HEK293 (cell line): ENCODE measurements at regions not wholly inside any gene's neighbourhood (a gene's known extent, or its start where the extent isn't known, plus 50 kb on each side); places are given as distances from the start of the nearest gene placed in this dataset.

ENCODE experiments used
- CTCF ChIA-PET: fragments of 350-600 bp; formaldehyde crosslinking; extraction: SDS; loops from one replicate; lab custom pipeline; 2021; ENCODE audit warnings: antibody characterized with exemption; lab: Yijun Ruan, JAX
- POLR2A ChIA-PET: fragments of 300-600 bp; formaldehyde crosslinking; extraction: SDS; loops from one replicate; lab custom pipeline; 2020; ENCODE audit warnings: antibody characterized with exemption, inconsistent platforms; lab: Yijun Ruan, JAX
- H3K27ac ChIP-seq: fragments of 200-500 bp; sonication (Bioruptor generic); 2 replicates; pipeline ENCODE4 v1.5.1; 2014; ENCODE audit warnings: low read depth, low read length, control low read depth, inconsistent platforms; ENCODE audit errors: extremely low read depth
- H3K36me3 ChIP-seq, 2 experiments: fragments of 200-500 bp in 1 of 2; sonication (Bioruptor generic) in 1 of 2; 1 replicate in 1 of 2; 2 replicates in 1 of 2; pipeline ENCODE4 v1.5.1; 2014 to 2017; ENCODE audit warnings: inconsistent platforms in 2 of 2, low read length in 2 of 2; ENCODE audit not compliant: control insufficient read depth in 2 of 2, insufficient read depth in 1 of 2
- H3K4me1 ChIP-seq: fragments of 200-500 bp; sonication (Bioruptor generic); 2 replicates; pipeline ENCODE4 v1.5.1; 2014; ENCODE audit warnings: mild to moderate bottlenecking, low read length, inconsistent platforms; ENCODE audit not compliant: control insufficient read depth, insufficient read depth
- H3K4me3 ChIP-seq: 2 replicates; pipeline ENCODE4 v1.5.1; 2011; ENCODE audit warnings: low read depth, mild to moderate bottlenecking, control low read depth, low read length, moderate library complexity
- H3K9me3 ChIP-seq: fragments of 200-500 bp; sonication (Bioruptor generic); 2 replicates; pipeline ENCODE4 v1.5.1; 2014; ENCODE audit warnings: low read depth, low read length, inconsistent platforms; ENCODE audit not compliant: control insufficient read depth, insufficient read depth
- BCL11A ChIP-seq: fragments of 450-650 bp; formaldehyde crosslinking; IDR thresholded peaks from 2 replicates; pipeline ENCODE4 v1.5.1; 2016; ENCODE audit warnings: low read depth, missing biosample characterization, missing genetic modification characterization
- GLI2 ChIP-seq: fragments of 450-650 bp; formaldehyde crosslinking; IDR thresholded peaks from 2 replicates; pipeline ENCODE4; 2017; ENCODE audit warnings: missing biosample characterization, missing genetic modification characterization, low read depth, borderline replicate concordance
- KLF17 ChIP-seq: fragments of 450-650 bp; formaldehyde crosslinking; IDR thresholded peaks from 2 replicates; pipeline ENCODE4 v1.5.1; 2016; ENCODE audit warnings: missing biosample characterization, missing genetic modification characterization
- MYNN ChIP-seq: fragments of 450-650 bp; formaldehyde crosslinking; IDR thresholded peaks from 2 replicates; pipeline ENCODE4 v1.5.1; 2016; ENCODE audit warnings: missing biosample characterization, missing genetic modification characterization, borderline replicate concordance
- SETDB1 ChIP-seq: IDR thresholded peaks from one replicate; pipeline ENCODE4 v1.6.1; 2017; ENCODE audit warnings: mild to moderate bottlenecking, low read length, moderate library complexity, mixed read lengths; ENCODE audit not compliant: insufficient read length
- ZBTB21 ChIP-seq: fragments of 450-650 bp; formaldehyde crosslinking; IDR thresholded peaks from 2 replicates; pipeline ENCODE4 v1.5.1; 2017; ENCODE audit warnings: missing biosample characterization, missing genetic modification characterization
- ZNF10 ChIP-seq: fragments of 450-650 bp; formaldehyde crosslinking; IDR thresholded peaks from 2 replicates; pipeline ENCODE4 v1.5.1; 2017; ENCODE audit warnings: missing biosample characterization, missing genetic modification characterization
- ZNF155 ChIP-seq: fragments of 450-650 bp; formaldehyde crosslinking; IDR thresholded peaks from 2 replicates; pipeline ENCODE4 v1.5.1; 2016; ENCODE audit warnings: missing biosample characterization, missing genetic modification characterization
- ZNF274 ChIP-seq, 2 experiments: fragments of 200-500 bp in 1 of 2; fragments of 450-650 bp in 1 of 2; sonication (Bioruptor generic) in 1 of 2; formaldehyde crosslinking in 1 of 2; IDR thresholded peaks; 2 replicates each; pipeline versions ENCODE4 v1.5.1 to v1.6.1; 2014 to 2016; ENCODE audit warnings: borderline replicate concordance in 1 of 2, inconsistent platforms in 1 of 2, low read length in 1 of 2, missing biosample characterization in 1 of 2, missing genetic modification characterization in 1 of 2
- ZNF37A ChIP-seq: fragments of 450-650 bp; IDR thresholded peaks from 2 replicates; pipeline ENCODE4 v1.5.1; 2018; ENCODE audit warnings: missing biosample characterization, missing genetic modification characterization
- ZNF404 ChIP-seq: fragments of 450-650 bp; formaldehyde crosslinking; IDR thresholded peaks from 2 replicates; pipeline ENCODE4 v1.5.1; 2017; ENCODE audit warnings: missing biosample characterization, missing genetic modification characterization
- ZNF416 ChIP-seq: fragments of 450-650 bp; formaldehyde crosslinking; IDR thresholded peaks from 2 replicates; pipeline ENCODE4 v1.5.1; 2016; ENCODE audit warnings: missing biosample characterization, missing genetic modification characterization
- ZNF423 ChIP-seq: fragments of 450-650 bp; formaldehyde crosslinking; IDR thresholded peaks from 2 replicates; pipeline ENCODE4 v1.5.1; 2016; ENCODE audit warnings: missing biosample characterization, missing genetic modification characterization
- ZNF473 ChIP-seq: fragments of 450-650 bp; formaldehyde crosslinking; IDR thresholded peaks from 2 replicates; pipeline ENCODE4 v1.5.1; 2017; ENCODE audit warnings: missing biosample characterization, missing genetic modification characterization
- ZNF529 ChIP-seq: fragments of 450-650 bp; formaldehyde crosslinking; IDR thresholded peaks from 2 replicates; pipeline ENCODE4 v1.5.1; 2017; ENCODE audit warnings: missing genetic modification characterization, missing biosample characterization; ENCODE audit not compliant: insufficient replicate concordance
- ZNF560 ChIP-seq: fragments of 450-650 bp; formaldehyde crosslinking; IDR thresholded peaks from 2 replicates; pipeline ENCODE4 v1.5.1; 2017; ENCODE audit warnings: missing biosample characterization, missing genetic modification characterization, borderline replicate concordance
- ZNF561 ChIP-seq: fragments of 450-650 bp; IDR thresholded peaks from 2 replicates; pipeline ENCODE4 v1.5.1; 2018; ENCODE audit warnings: missing biosample characterization, missing genetic modification characterization, borderline replicate concordance
- ZNF571 ChIP-seq: fragments of 450-650 bp; formaldehyde crosslinking; IDR thresholded peaks from 2 replicates; pipeline ENCODE4 v1.5.0; 2017; ENCODE audit warnings: missing biosample characterization, missing genetic modification characterization
- ZNF610 ChIP-seq: fragments of 450-650 bp; formaldehyde crosslinking; IDR thresholded peaks from 2 replicates; pipeline ENCODE4 v1.5.1; 2016; ENCODE audit warnings: missing biosample characterization, missing genetic modification characterization, borderline replicate concordance
- ZNF639 ChIP-seq: fragments of 450-650 bp; formaldehyde crosslinking; IDR thresholded peaks from 2 replicates; pipeline ENCODE4 v1.5.1; 2016; ENCODE audit warnings: missing biosample characterization, missing genetic modification characterization
- ZNF654 ChIP-seq: fragments of 450-650 bp; formaldehyde crosslinking; IDR thresholded peaks from 2 replicates; pipeline ENCODE4 v1.5.1; 2016; ENCODE audit warnings: low read depth, missing biosample characterization, missing genetic modification characterization
- ZNF776 ChIP-seq: fragments of 450-650 bp; formaldehyde crosslinking; IDR thresholded peaks from 2 replicates; pipeline ENCODE4 v1.5.0; 2017; ENCODE audit warnings: missing biosample characterization, missing genetic modification characterization, borderline replicate concordance
- ZNF785 ChIP-seq: fragments of 450-650 bp; formaldehyde crosslinking; IDR thresholded peaks from 2 replicates; pipeline ENCODE4 v1.5.1; 2016; ENCODE audit warnings: missing biosample characterization, missing genetic modification characterization
- ZNF791 ChIP-seq: fragments of 450-650 bp; formaldehyde crosslinking; IDR thresholded peaks from 2 replicates; pipeline ENCODE4 v1.5.1; 2016; ENCODE audit warnings: missing biosample characterization, missing genetic modification characterization
- ZNF830 ChIP-seq: fragments of 450-650 bp; IDR thresholded peaks from 2 replicates; pipeline ENCODE4 v1.5.0; 2018; ENCODE audit warnings: missing biosample characterization, missing genetic modification characterization, low read depth, mild to moderate bottlenecking, moderate library complexity
- ZSCAN4 ChIP-seq: fragments of 450-650 bp; formaldehyde crosslinking; IDR thresholded peaks from 2 replicates; pipeline ENCODE4 v1.5.1; 2017; ENCODE audit warnings: missing biosample characterization, missing genetic modification characterization

GRCh38 chr4:17033768-17034181, 135.3 kb upstream of the LDB2 start:
- TF ChIP-seq ZNF529 (tag by site-specific recombination) (no peak), SETDB1 (no peak), ZNF404 (tag by site-specific recombination) (no peak), ZNF423 (tag by site-specific recombination) (no peak), ZNF473 (tag by site-specific recombination) (no peak), ZNF776 (tag by site-specific recombination) (no peak), ZNF639 (tag by site-specific recombination) (no peak), ZNF785 (tag by site-specific recombination) (no peak), MYNN (tag by site-specific recombination) (no peak), ZNF610 (no peak), ZNF155 (tag by site-specific recombination) (no peak), BCL11A (tag by site-specific recombination) (no peak), ZNF10 (tag by site-specific recombination) (no peak), ZNF37A (no peak), ZNF560 (tag by site-specific recombination) (no peak), ZNF791 (tag by site-specific recombination) (no peak), ZNF830 (tag by site-specific recombination) (no peak), GLI2 (tag by site-specific recombination) (no peak)
- Histone ChIP-seq H3K4me3 (no peak overlapping the region), H3K9me3 (no peaks in the 10 kb centered on the region), H3K4me1 (no peaks in the 10 kb centered on the region), H3K36me3 (no peaks in the 10 kb centered on the region), H3K27ac (no peak overlapping the region)
- ChIA-PET POLR2A (no interaction called here), CTCF (no interaction called here)

DNA sequence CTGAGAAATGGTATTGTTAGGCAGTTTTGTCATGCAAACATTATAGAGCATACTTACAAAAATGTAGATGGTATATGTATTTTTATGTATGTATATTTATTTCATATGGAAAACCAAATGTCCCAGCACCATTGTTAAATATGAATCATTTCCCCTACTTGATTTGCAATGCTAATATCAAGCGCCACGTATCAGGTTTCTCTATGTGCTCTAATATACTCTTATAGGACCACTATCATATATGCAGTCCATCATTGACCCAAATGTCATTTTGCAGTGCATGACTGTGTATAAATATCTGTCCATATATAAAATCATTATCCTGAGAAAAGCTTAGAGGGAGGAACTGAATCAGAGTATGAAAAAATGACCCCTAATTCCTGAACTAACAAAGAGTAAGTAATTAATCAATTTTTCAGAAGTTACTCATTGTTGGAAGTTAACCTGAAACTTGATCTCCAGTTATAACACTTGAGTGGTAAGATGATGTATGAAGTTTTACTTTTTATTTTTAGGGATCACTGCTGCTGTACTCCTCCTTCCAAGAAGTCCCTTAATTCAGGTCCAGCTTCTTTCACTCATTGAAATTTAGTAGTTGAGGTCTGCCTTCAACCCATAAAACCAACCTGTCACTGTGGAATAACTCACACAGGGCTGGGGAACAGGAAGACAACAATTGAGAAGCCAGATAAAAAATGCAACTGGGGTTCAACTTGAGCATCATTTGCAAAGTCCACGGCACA, 134.8 kb upstream of the LDB2 start:
- POLR2A ChIA-PET = no interaction called here
- H3K9me3 ChIP-seq = no peaks in the 10 kb centered on the region
- H3K36me3 ChIP-seq = no peaks in the 10 kb centered on the region
- H3K4me3 ChIP-seq = no peak overlapping the region
- no peak overlapping the region for H3K27ac ChIP-seq
- CTCF ChIA-PET = no interaction called here
- H3K4me1 ChIP-seq = no peaks in the 10 kb centered on the region
- TF ChIP-seq ZNF10 (tag by site-specific recombination) (no peak), KLF17 (no peak), ZNF561 (tag by site-specific recombination) (no peak), ZSCAN4 (tag by site-specific recombination) (no peak), ZNF571 (no peak), ZNF274 (IDR thresholded peaks at IDR 0.05; ENCODE audit: low read length) (no peak), ZNF274 (tag by site-specific recombination; IDR thresholded peaks at IDR 0.05; ENCODE audit: borderline replicate concordance) (no peak), ZNF416 (tag by site-specific recombination) (no peak), GLI2 (tag by site-specific recombination) (no peak), ZBTB21 (no peak), ZNF654 (no peak)
- TF ChIP-seq, all 188 proteins: peak for 0
